H9 (cell line): ENCODE measurements at regions not wholly inside any gene's neighbourhood (a gene's known extent, or its start where the extent isn't known, plus 50 kb on each side); places are given as distances from the start of the nearest gene placed in this dataset.

Experiments
- DNase-seq: peaks from one replicate; pipeline ENCODE4 v3.0.0-alpha.2; 2017
- H2AFZ ChIP-seq: one replicate; pipeline ENCODE4 v1.6.1; 2013; ENCODE audit warnings: mild to moderate bottlenecking, low read length, control low read depth, moderate library complexity
- H2AK5ac ChIP-seq: 2 replicates; pipeline ENCODE4 v1.6.1; 2013; ENCODE audit warnings: low read length, control low read depth, mixed read lengths; ENCODE audit not compliant: insufficient read length
- H2BK120ac ChIP-seq: one replicate; pipeline ENCODE4 v1.6.1; 2013; ENCODE audit warnings: low read depth, mild to moderate bottlenecking, low read length, control low read depth, inconsistent platforms; ENCODE audit not compliant: poor library complexity, severe bottlenecking
- H2BK12ac ChIP-seq: 2 replicates; pipeline ENCODE4 v1.6.1; 2013; ENCODE audit warnings: low read length, control low read depth, mixed read lengths, low read depth; ENCODE audit not compliant: insufficient read length
- H2BK15ac ChIP-seq: 2 replicates; pipeline ENCODE4 v1.6.1; 2013; ENCODE audit warnings: low read depth, low read length, control low read depth
- H2BK20ac ChIP-seq: one replicate; pipeline ENCODE4 v1.6.1; 2013; ENCODE audit warnings: low read depth, mild to moderate bottlenecking, low read length, control low read depth, inconsistent platforms; ENCODE audit not compliant: poor library complexity, severe bottlenecking
- H2BK5ac ChIP-seq: 2 replicates; pipeline ENCODE4 v1.6.1; 2013; ENCODE audit warnings: low read length, control low read depth, mixed read lengths; ENCODE audit not compliant: insufficient read length
- H3K14ac ChIP-seq: 2 replicates; pipeline ENCODE4 v1.6.1; 2013; ENCODE audit warnings: low read length, control low read depth; ENCODE audit not compliant: insufficient read depth
- H3K18ac ChIP-seq: 2 replicates; pipeline ENCODE4 v1.6.1; 2013; ENCODE audit warnings: low read depth, mild to moderate bottlenecking, mixed read lengths, low read length, control low read depth; ENCODE audit not compliant: insufficient read length
- H3K23ac ChIP-seq: 2 replicates; pipeline ENCODE4 v1.6.1; 2013; ENCODE audit warnings: low read length, control low read depth, mixed read lengths, low read depth; ENCODE audit not compliant: insufficient read length
- H3K23me2 ChIP-seq: 2 replicates; pipeline ENCODE4 v1.6.1; 2013; ENCODE audit warnings: low read depth, mild to moderate bottlenecking, mixed read lengths, low read length, control low read depth; ENCODE audit not compliant: insufficient read length, poor library complexity, severe bottlenecking
- H3K27ac ChIP-seq: 2 replicates; pipeline ENCODE4 v1.5.1; 2013; ENCODE audit warnings: low read length, control low read depth, mixed read lengths, low read depth; ENCODE audit not compliant: insufficient read length
- H3K27me3 ChIP-seq: 2 replicates; pipeline ENCODE4 v1.6.1; 2013; ENCODE audit warnings: low read length, control low read depth, inconsistent platforms; ENCODE audit not compliant: insufficient read depth
- H3K4ac ChIP-seq: 2 replicates; pipeline ENCODE4 v1.6.1; 2013; ENCODE audit warnings: low read depth, mild to moderate bottlenecking, control low read depth, inconsistent platforms, low read length, moderate library complexity
- H3K4me1 ChIP-seq: 2 replicates; pipeline ENCODE4 v1.6.1; 2013; ENCODE audit warnings: low read length, control low read depth, inconsistent platforms; ENCODE audit not compliant: insufficient read depth
- H3K4me2 ChIP-seq: 2 replicates; pipeline ENCODE4 v1.6.1; 2013; ENCODE audit warnings: low read length, control low read depth, mixed read lengths; ENCODE audit not compliant: insufficient read length, insufficient read depth
- H3K56ac ChIP-seq: 2 replicates; pipeline ENCODE4 v1.6.1; 2013; ENCODE audit warnings: low read depth, mild to moderate bottlenecking, mixed read lengths, low read length, control low read depth; ENCODE audit not compliant: insufficient read length
- H3K79me1 ChIP-seq: 2 replicates; pipeline ENCODE4 v1.6.1; 2013; ENCODE audit warnings: low read depth, mild to moderate bottlenecking, moderate library complexity, low read length, control low read depth, inconsistent platforms; ENCODE audit not compliant: insufficient read depth, poor library complexity, severe bottlenecking
- H3K79me2 ChIP-seq: 2 replicates; pipeline ENCODE4 v1.6.1; 2013; ENCODE audit warnings: low read length, control low read depth, inconsistent platforms; ENCODE audit not compliant: insufficient read depth
- H3K9ac ChIP-seq: 2 replicates; pipeline ENCODE4 v1.6.1; 2013; ENCODE audit warnings: low read length, control low read depth, mixed read lengths; ENCODE audit not compliant: insufficient read length; ENCODE audit errors: extremely low read depth
- H3K9me3 ChIP-seq: one replicate; pipeline ENCODE4 v1.6.1; 2013; ENCODE audit warnings: low read depth, low read length, inconsistent platforms; ENCODE audit not compliant: control insufficient read depth
- H3T11ph ChIP-seq: one replicate; pipeline ENCODE4 v1.6.1; 2013; ENCODE audit warnings: mild to moderate bottlenecking, low read length, control low read depth, inconsistent platforms
- H4K20me1 ChIP-seq: one replicate; pipeline ENCODE4 v1.6.1; 2013; ENCODE audit not compliant: control insufficient read depth, insufficient read length, insufficient read depth
- H4K5ac ChIP-seq: 2 replicates; pipeline ENCODE4 v1.6.1; 2013; ENCODE audit warnings: low read depth, mild to moderate bottlenecking, mixed read lengths, low read length, control low read depth; ENCODE audit not compliant: insufficient read length
- H4K8ac ChIP-seq: replicated peaks from 2 replicates; pipeline ENCODE4 v1.6.1; 2013; ENCODE audit warnings: low read length, control low read depth, mixed read lengths, low read depth; ENCODE audit not compliant: insufficient read length
- H4K91ac ChIP-seq: 2 replicates; pipeline ENCODE4 v1.6.1; 2013; ENCODE audit warnings: low read depth, mild to moderate bottlenecking, moderate library complexity, mixed read lengths, low read length, control low read depth; ENCODE audit not compliant: insufficient read length
- H3K27ac Mint-ChIP-seq, 3 experiments: 2 replicates in 2 of 3; 3 replicates in 1 of 3; pipeline ENCODE4 v1.8.0; 2020 to 2021; ENCODE audit warnings: mixed read lengths in 3 of 3, mild to moderate bottlenecking in 1 of 3, moderate library complexity in 1 of 3
- H3K27me3 Mint-ChIP-seq: 2 replicates; pipeline ENCODE4 v1.8.0; 2021; ENCODE audit warnings: low read depth, mild to moderate bottlenecking, moderate library complexity, mixed read lengths
- H3K36me3 Mint-ChIP-seq, 3 experiments: 2 replicates in 2 of 3; 3 replicates in 1 of 3; pipeline ENCODE4 v1.8.0; 2020 to 2021; ENCODE audit warnings: low read depth in 3 of 3, mixed read lengths in 3 of 3; ENCODE audit not compliant: insufficient read depth in 1 of 3
- H3K4me1 Mint-ChIP-seq, 2 experiments: 2 replicates each; pipeline ENCODE4 v1.8.0; 2020; ENCODE audit warnings: mixed read lengths in 2 of 2
- H3K4me3 Mint-ChIP-seq, 2 experiments: 2 replicates in 1 of 2; 3 replicates in 1 of 2; pipeline ENCODE4 v1.8.0; 2020 to 2021; ENCODE audit warnings: mild to moderate bottlenecking in 2 of 2, mixed read lengths in 2 of 2, moderate library complexity in 1 of 2
- H3K9me3 Mint-ChIP-seq, 2 experiments: 2 replicates in 1 of 2; 3 replicates in 1 of 2; pipeline ENCODE4 v1.8.0; 2020; ENCODE audit warnings: mild to moderate bottlenecking in 2 of 2, mixed read lengths in 2 of 2, moderate library complexity in 1 of 2
- WGBS: extraction: QIAGEN DNeasy Blood & Tissue Kit; methylation state at CpG from one replicate; pipeline ENCODE4 v1.1.7; 2013; ENCODE audit warnings: missing lambda C conversion rate, low lambda C conversion rate, mixed read lengths; ENCODE audit not compliant: insufficient read length; ENCODE audit errors: extremely low coverage; 5-methylcytosine and 5-hydroxymethylcytosine counted together
- TF ChIP-seq, protein P1 (sequence below): fragments of 200-600 bp; sonication (generic); conservative IDR thresholded peaks from 3 replicates; pipeline ENCODE4 v1.8.0; 2021; ENCODE audit warnings: antibody characterized with exemption, mild to moderate bottlenecking

- DNase-seq, result no peak
- H3K23ac ChIP-seq, result no peak overlapping the region
- no peak overlapping the region for H2BK12ac ChIP-seq
- Mint-ChIP-seq H3K36me3 (peaks cover 4 to 8% (median 5%) of the 10 kb centered on the region in 3 experiments; a peak in 6 of 7 replicates), H3K4me1 (peaks cover 14 to 16% of the 10 kb centered on the region in 2 experiments), H3K9me3 (peaks cover 4 to 9% of the 10 kb centered on the region in 2 experiments), H3K27ac (no peak overlapping the region; a peak in 1 of 7 replicates), H3K4me3 (no peak overlapping the region), H3K27me3 (no peaks in the 10 kb centered on the region)
- H4K91ac ChIP-seq, result no peak overlapping the region
- no peak overlapping the region for H3T11ph ChIP-seq
- no peak overlapping the region for H3K56ac ChIP-seq
- H2BK15ac ChIP-seq, result no peak overlapping the region
- no peak overlapping the region for H4K8ac ChIP-seq
- H3K14ac ChIP-seq, result no peak overlapping the region
- no peak overlapping the region for H3K4ac ChIP-seq
- no peak overlapping the region for H3K18ac ChIP-seq
- no peaks in the 10 kb centered on the region for H3K9me3 ChIP-seq
- H4K5ac ChIP-seq, result no peak overlapping the region
- no peak overlapping the region for H2BK120ac ChIP-seq
- no peaks in the 10 kb centered on the region for H3K27me3 ChIP-seq
- H3K23me2 ChIP-seq, result no peaks in the 10 kb centered on the region
- no CpG with 5 or more reads among the region's 5 CpGs for WGBS
- H3K79me2 ChIP-seq, result peaks cover 1% of the 10 kb centered on the region; the same call in 1 of the 2 replicates
- no peak overlapping the region for H2BK5ac ChIP-seq
- TF ChIP-seq, protein P1, sequence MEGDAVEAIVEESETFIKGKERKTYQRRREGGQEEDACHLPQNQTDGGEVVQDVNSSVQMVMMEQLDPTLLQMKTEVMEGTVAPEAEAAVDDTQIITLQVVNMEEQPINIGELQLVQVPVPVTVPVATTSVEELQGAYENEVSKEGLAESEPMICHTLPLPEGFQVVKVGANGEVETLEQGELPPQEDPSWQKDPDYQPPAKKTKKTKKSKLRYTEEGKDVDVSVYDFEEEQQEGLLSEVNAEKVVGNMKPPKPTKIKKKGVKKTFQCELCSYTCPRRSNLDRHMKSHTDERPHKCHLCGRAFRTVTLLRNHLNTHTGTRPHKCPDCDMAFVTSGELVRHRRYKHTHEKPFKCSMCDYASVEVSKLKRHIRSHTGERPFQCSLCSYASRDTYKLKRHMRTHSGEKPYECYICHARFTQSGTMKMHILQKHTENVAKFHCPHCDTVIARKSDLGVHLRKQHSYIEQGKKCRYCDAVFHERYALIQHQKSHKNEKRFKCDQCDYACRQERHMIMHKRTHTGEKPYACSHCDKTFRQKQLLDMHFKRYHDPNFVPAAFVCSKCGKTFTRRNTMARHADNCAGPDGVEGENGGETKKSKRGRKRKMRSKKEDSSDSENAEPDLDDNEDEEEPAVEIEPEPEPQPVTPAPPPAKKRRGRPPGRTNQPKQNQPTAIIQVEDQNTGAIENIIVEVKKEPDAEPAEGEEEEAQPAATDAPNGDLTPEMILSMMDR, result 0 out of 3 replicates have a peak, but pooled peaks have one; percentile 7
- no peak overlapping the region for H2AFZ ChIP-seq
- no peak overlapping the region for H3K9ac ChIP-seq
- peaks cover 2% of the 10 kb centered on the region; the same call in 1 of the 2 replicates for H3K4me1 ChIP-seq
- no peaks in the 10 kb centered on the region for H4K20me1 ChIP-seq
- H3K4me2 ChIP-seq, result no peak overlapping the region
- H2BK20ac ChIP-seq, result no peak overlapping the region
- H3K27ac ChIP-seq, result no peak overlapping the region
- H2AK5ac ChIP-seq, result no peak overlapping the region
- H3K79me1 ChIP-seq, result no peaks in the 10 kb centered on the region
These were observed 313.0 kb upstream of the SLC7A11 start for GRCh38 chr4:138555108-138555507.
